Spleen (tissue), 7 donors: ENCODE measurements at regions not wholly inside any gene's neighbourhood (a gene's known extent, or its start where the extent isn't known, plus 50 kb on each side); places are given as distances from the start of the nearest gene placed in this dataset.

Experiments used
- POLR2A ChIP-seq, 3 donors: fragments of 450-650 bp; IDR thresholded peaks; one replicate each; pipeline ENCODE4 v1.5.1; 2017; ENCODE audit warnings: antibody characterized with exemption in 3 of 3, mild to moderate bottlenecking in 1 of 3
- POLR2AphosphoS5 ChIP-seq, 3 donors: sonication (generic); formaldehyde crosslinking; IDR thresholded peaks; one replicate each; pipeline ENCODE4 v1.5.1; 2017; ENCODE audit warnings: antibody characterized with exemption in 3 of 3
- TF ChIP-seq, protein P1 (sequence below), 11 experiments: fragments of 200-600 bp in 7 of 11; fragments of 450-650 bp in 4 of 11; sonication (generic) in 4 of 11; IDR thresholded peaks in 8 of 11; conservative IDR thresholded peaks in 3 of 11; 1 replicate in 7 of 11; 2 replicates in 4 of 11; pipeline versions ENCODE4 v1.4.0 to v1.8.0; 2016 to 2021; ENCODE audit warnings: antibody characterized with exemption in 11 of 11, inconsistent platforms in 4 of 11, mild to moderate bottlenecking in 1 of 11
- donor health status: DM: no; HTN: no; CAD: no; lungs with moderate emphysema.
- donor health status: DM: no; HTN: no; CAD: no.
- donor health status: DM: no; HTN: no; CAD: no.

DNA sequence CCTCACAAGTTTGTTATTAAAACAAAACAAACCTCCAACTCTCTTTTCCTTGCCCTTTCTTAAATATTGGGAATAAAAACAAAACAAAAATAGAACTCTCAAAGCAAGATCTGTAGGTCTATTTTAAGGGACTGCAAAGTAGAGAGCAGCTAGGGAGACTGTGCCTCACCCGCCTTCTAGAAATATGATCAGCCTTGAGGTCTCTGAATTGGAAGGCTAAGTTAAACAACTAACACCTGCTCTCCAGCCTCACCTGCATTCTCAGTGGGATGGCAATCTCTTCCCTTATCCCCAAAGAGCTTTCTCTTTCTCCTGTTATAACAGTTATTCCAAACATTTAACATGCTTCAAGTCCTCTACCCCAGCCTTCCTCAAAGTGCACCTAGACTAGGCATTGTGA, 75.5 kb upstream of the TNR start:
- TF ChIP-seq, protein P1, sequence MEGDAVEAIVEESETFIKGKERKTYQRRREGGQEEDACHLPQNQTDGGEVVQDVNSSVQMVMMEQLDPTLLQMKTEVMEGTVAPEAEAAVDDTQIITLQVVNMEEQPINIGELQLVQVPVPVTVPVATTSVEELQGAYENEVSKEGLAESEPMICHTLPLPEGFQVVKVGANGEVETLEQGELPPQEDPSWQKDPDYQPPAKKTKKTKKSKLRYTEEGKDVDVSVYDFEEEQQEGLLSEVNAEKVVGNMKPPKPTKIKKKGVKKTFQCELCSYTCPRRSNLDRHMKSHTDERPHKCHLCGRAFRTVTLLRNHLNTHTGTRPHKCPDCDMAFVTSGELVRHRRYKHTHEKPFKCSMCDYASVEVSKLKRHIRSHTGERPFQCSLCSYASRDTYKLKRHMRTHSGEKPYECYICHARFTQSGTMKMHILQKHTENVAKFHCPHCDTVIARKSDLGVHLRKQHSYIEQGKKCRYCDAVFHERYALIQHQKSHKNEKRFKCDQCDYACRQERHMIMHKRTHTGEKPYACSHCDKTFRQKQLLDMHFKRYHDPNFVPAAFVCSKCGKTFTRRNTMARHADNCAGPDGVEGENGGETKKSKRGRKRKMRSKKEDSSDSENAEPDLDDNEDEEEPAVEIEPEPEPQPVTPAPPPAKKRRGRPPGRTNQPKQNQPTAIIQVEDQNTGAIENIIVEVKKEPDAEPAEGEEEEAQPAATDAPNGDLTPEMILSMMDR (IDR thresholded peaks at IDR 0.05 in 8 of 11, conservative IDR thresholded peaks at IDR 0.05 in 3 of 11), result no peak
- TF ChIP-seq POLR2A (IDR thresholded peaks at IDR 0.05), result no peak
- TF ChIP-seq POLR2AphosphoS5 (IDR thresholded peaks at IDR 0.05), result no peak
